ENCODE measurements at regions not wholly inside any gene's neighbourhood (a gene's known extent, or its start where the extent isn't known, plus 50 kb on each side); places are given as distances from the start of the nearest gene placed in this dataset.

GRCh38 chr15:95394186-95395067 is 936.1 kb upstream of the NR2F2 start:
- no peak for DNase-seq (ENCODE audit: low read depth in 1 of 2, low spot score in 1 of 2)
- in situ Hi-C loops (cut with HindIII; ENCODE audit: low pct_unique_long_range_greater_than_20kb, low sequenced_read_pairs), result no loop called here
- TF ChIP-seq JUND (IDR thresholded peaks at IDR 0.05; ENCODE audit: low read depth), result no peak

- DNase-seq (ENCODE audit: low read depth in 1 of 2, low spot score in 1 of 2), result no peak
- no peak for TF ChIP-seq JUND (IDR thresholded peaks at IDR 0.05; ENCODE audit: low read depth)
- in situ Hi-C loops (cut with HindIII; ENCODE audit: low pct_unique_long_range_greater_than_20kb, low sequenced_read_pairs), result no loop called here
These were observed 930.1 kb upstream of the NR2F2 start for GRCh38 chr15:95400428-95400827.

GRCh38 chr15:95401587-95401986 is 928.9 kb upstream of the NR2F2 start:
- in situ Hi-C loops (cut with HindIII; ENCODE audit: low pct_unique_long_range_greater_than_20kb, low sequenced_read_pairs), result no loop called here
- no peak for DNase-seq (ENCODE audit: low read depth in 1 of 2, low spot score in 1 of 2)
- no peak for TF ChIP-seq JUND (IDR thresholded peaks at IDR 0.05; ENCODE audit: low read depth)

GRCh38 chr15:95405447-95405846 is 925.1 kb upstream of the NR2F2 start:
- no peak for DNase-seq (ENCODE audit: low read depth in 1 of 2, low spot score in 1 of 2)
- no peak for TF ChIP-seq JUND (IDR thresholded peaks at IDR 0.05; ENCODE audit: low read depth)
- in situ Hi-C loops (cut with HindIII; ENCODE audit: low pct_unique_long_range_greater_than_20kb, low sequenced_read_pairs), result no loop called here

GRCh38 chr15:95407534-95407933 is 923.0 kb upstream of the NR2F2 start:
- DNase-seq (ENCODE audit: low read depth in 1 of 2, low spot score in 1 of 2), result no peak
- TF ChIP-seq JUND (IDR thresholded peaks at IDR 0.05; ENCODE audit: low read depth), result no peak
- in situ Hi-C loops (cut with HindIII; ENCODE audit: low pct_unique_long_range_greater_than_20kb, low sequenced_read_pairs), result no loop called here

GRCh38 chr15:95409211-95409610 is 921.3 kb upstream of the NR2F2 start:
- in situ Hi-C loops (cut with HindIII; ENCODE audit: low pct_unique_long_range_greater_than_20kb, low sequenced_read_pairs), result no loop called here
- TF ChIP-seq JUND (IDR thresholded peaks at IDR 0.05; ENCODE audit: low read depth), result no peak

GRCh38 chr15:95409626-95410310 is 920.7 kb upstream of the NR2F2 start:
- no peak for TF ChIP-seq JUND (IDR thresholded peaks at IDR 0.05; ENCODE audit: low read depth)
- no peak for DNase-seq (ENCODE audit: low read depth in 1 of 2, low spot score in 1 of 2)
- in situ Hi-C loops (cut with HindIII; ENCODE audit: low pct_unique_long_range_greater_than_20kb, low sequenced_read_pairs), result no loop called here

More at GRCh38 chr15:95409211-95409610, 921.3 kb upstream of the NR2F2 start:
- no peak for DNase-seq (ENCODE audit: low read depth in 1 of 2, low spot score in 1 of 2)

- in situ Hi-C loops (cut with HindIII; ENCODE audit: low pct_unique_long_range_greater_than_20kb, low sequenced_read_pairs), result no loop called here
- DNase-seq (ENCODE audit: low read depth in 1 of 2, low spot score in 1 of 2), result no peak
- TF ChIP-seq JUND (IDR thresholded peaks at IDR 0.05; ENCODE audit: low read depth), result no peak
These were observed 919.7 kb upstream of the NR2F2 start for GRCh38 chr15:95410757-95411156.

- in situ Hi-C loops (cut with HindIII; ENCODE audit: low pct_unique_long_range_greater_than_20kb, low sequenced_read_pairs), result no loop called here
- no peak for DNase-seq (ENCODE audit: low read depth in 1 of 2, low spot score in 1 of 2)
- TF ChIP-seq JUND (IDR thresholded peaks at IDR 0.05; ENCODE audit: low read depth), result no peak
These were observed 913.9 kb upstream of the NR2F2 start for GRCh38 chr15:95416576-95416975.

- DNase-seq (ENCODE audit: low read depth in 1 of 2, low spot score in 1 of 2), result no peak
- in situ Hi-C loops (cut with HindIII; ENCODE audit: low pct_unique_long_range_greater_than_20kb, low sequenced_read_pairs), result no loop called here
- no peak for TF ChIP-seq JUND (IDR thresholded peaks at IDR 0.05; ENCODE audit: low read depth)
These were observed 912.7 kb upstream of the NR2F2 start for GRCh38 chr15:95417761-95418160.

- TF ChIP-seq JUND (IDR thresholded peaks at IDR 0.05; ENCODE audit: low read depth), result no peak
- in situ Hi-C loops (cut with HindIII; ENCODE audit: low pct_unique_long_range_greater_than_20kb, low sequenced_read_pairs), result no loop called here
- no peak for DNase-seq (ENCODE audit: low read depth in 1 of 2, low spot score in 1 of 2)
These were observed 908.2 kb upstream of the NR2F2 start for GRCh38 chr15:95422255-95422654.

GRCh38 chr15:95425859-95426258 is 904.6 kb upstream of the NR2F2 start:
- in situ Hi-C loops (cut with HindIII; ENCODE audit: low pct_unique_long_range_greater_than_20kb, low sequenced_read_pairs), result no loop called here
- TF ChIP-seq JUND (IDR thresholded peaks at IDR 0.05; ENCODE audit: low read depth), result no peak
- DNase-seq (ENCODE audit: low read depth in 1 of 2, low spot score in 1 of 2), result no peak

GRCh38 chr15:95429345-95429744 is 901.2 kb upstream of the NR2F2 start:
- no peak for TF ChIP-seq JUND (IDR thresholded peaks at IDR 0.05; ENCODE audit: low read depth)
- no peak for DNase-seq (ENCODE audit: low read depth in 1 of 2, low spot score in 1 of 2)
- in situ Hi-C loops (cut with HindIII; ENCODE audit: low pct_unique_long_range_greater_than_20kb, low sequenced_read_pairs), result no loop called here

Data from T47D (cell line).